ENCODE measurements at regions not wholly inside any gene's neighbourhood (a gene's known extent, or its start where the extent isn't known, plus 50 kb on each side); places are given as distances from the start of the nearest gene placed in this dataset.

DNA sequence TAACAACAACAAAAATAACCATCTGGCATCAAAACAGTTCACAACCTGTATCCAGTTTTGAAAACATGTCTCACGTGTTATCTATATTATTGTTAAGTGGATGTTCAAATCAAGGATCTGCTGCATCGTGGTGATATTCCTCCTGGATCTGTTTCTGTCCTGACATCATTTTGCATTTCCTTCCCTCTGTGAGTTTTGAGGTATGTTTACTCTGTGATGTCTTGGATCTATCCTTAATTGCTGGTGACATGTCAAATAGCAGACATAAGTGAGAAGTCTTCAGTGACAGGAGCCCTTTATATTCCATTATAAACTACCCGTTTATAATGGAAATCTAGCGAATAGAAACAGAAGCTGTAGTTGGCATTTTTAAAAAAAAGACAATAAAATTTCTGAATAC lies 381.8 kb upstream of the NOX3 start:
- TF ChIP-seq, protein P1, sequence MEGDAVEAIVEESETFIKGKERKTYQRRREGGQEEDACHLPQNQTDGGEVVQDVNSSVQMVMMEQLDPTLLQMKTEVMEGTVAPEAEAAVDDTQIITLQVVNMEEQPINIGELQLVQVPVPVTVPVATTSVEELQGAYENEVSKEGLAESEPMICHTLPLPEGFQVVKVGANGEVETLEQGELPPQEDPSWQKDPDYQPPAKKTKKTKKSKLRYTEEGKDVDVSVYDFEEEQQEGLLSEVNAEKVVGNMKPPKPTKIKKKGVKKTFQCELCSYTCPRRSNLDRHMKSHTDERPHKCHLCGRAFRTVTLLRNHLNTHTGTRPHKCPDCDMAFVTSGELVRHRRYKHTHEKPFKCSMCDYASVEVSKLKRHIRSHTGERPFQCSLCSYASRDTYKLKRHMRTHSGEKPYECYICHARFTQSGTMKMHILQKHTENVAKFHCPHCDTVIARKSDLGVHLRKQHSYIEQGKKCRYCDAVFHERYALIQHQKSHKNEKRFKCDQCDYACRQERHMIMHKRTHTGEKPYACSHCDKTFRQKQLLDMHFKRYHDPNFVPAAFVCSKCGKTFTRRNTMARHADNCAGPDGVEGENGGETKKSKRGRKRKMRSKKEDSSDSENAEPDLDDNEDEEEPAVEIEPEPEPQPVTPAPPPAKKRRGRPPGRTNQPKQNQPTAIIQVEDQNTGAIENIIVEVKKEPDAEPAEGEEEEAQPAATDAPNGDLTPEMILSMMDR (IDR thresholded peaks at IDR 0.05): no peak
- no peak for TF ChIP-seq POLR2AphosphoS5 (IDR thresholded peaks at IDR 0.05)

All from suprapubic skin (tissue), 3 donors.